Nephron progenitor cell (in vitro differentiated cells): ENCODE measurements at regions not wholly inside any gene's neighbourhood (a gene's known extent, or its start where the extent isn't known, plus 50 kb on each side); places are given as distances from the start of the nearest gene placed in this dataset.

Experiments used
- DNase-seq: peaks from one replicate; pipeline ENCODE4 v3.0.0; 2021
- H3K27ac Mint-ChIP-seq: 2 replicates; pipeline ENCODE4 v1.8.0; 2021; ENCODE audit warnings: mild to moderate bottlenecking, moderate library complexity, mixed read lengths
- H3K27me3 Mint-ChIP-seq: 2 replicates; pipeline ENCODE4 v1.8.0; 2021; ENCODE audit warnings: mild to moderate bottlenecking, low read depth, mixed read lengths; ENCODE audit not compliant: poor library complexity
- H3K36me3 Mint-ChIP-seq: 2 replicates; pipeline ENCODE4 v1.8.0; 2021; ENCODE audit warnings: low read depth, mixed read lengths
- H3K4me1 Mint-ChIP-seq: 2 replicates; pipeline ENCODE4 v1.8.0; 2021; ENCODE audit warnings: mixed read lengths
- H3K4me3 Mint-ChIP-seq: 2 replicates; pipeline ENCODE4 v1.8.0; 2021; ENCODE audit warnings: mild to moderate bottlenecking, moderate library complexity, mixed read lengths
- H3K9me3 Mint-ChIP-seq: 2 replicates; pipeline ENCODE4 v1.8.0; 2021; ENCODE audit warnings: mild to moderate bottlenecking, moderate library complexity, mixed read lengths
- CTCF ChIP-seq: fragments of 200-600 bp; sonication (generic); IDR thresholded peaks from 2 replicates; pipeline ENCODE4 v1.5.0; 2021; ENCODE audit warnings: antibody characterized with exemption

- Mint-ChIP-seq H3K27ac (no peak overlapping the region), H3K4me3 (no peak overlapping the region), H3K9me3 (peaks cover 51% of the 10 kb centered on the region), H3K4me1 (no peaks in the 10 kb centered on the region), H3K36me3 (no peaks in the 10 kb centered on the region), H3K27me3 (no peaks in the 10 kb centered on the region)
- TF ChIP-seq CTCF = no peak
- no peak for DNase-seq
Observed at GRCh38 chr21:23881783-23882182, 1725.5 kb downstream of the MRPL39 start.

GRCh38 chr21:23876925-23877558 lies 1730.2 kb downstream of the MRPL39 start:
- no peaks in the 10 kb centered on the region for H3K36me3 Mint-ChIP-seq
- H3K4me1 Mint-ChIP-seq = no peaks in the 10 kb centered on the region
- H3K4me3 Mint-ChIP-seq = no peak overlapping the region
- TF ChIP-seq CTCF = no peak
- DNase-seq = no peak
- no peaks in the 10 kb centered on the region for H3K27me3 Mint-ChIP-seq
- peaks cover 40% of the 10 kb centered on the region for H3K9me3 Mint-ChIP-seq
- H3K27ac Mint-ChIP-seq = no peak overlapping the region

- Mint-ChIP-seq H3K4me1 (no peaks in the 10 kb centered on the region), H3K4me3 (no peak overlapping the region), H3K36me3 (no peaks in the 10 kb centered on the region), H3K9me3 (peaks cover 41% of the 10 kb centered on the region), H3K27ac (no peak overlapping the region), H3K27me3 (no peaks in the 10 kb centered on the region)
- no peak for DNase-seq
- TF ChIP-seq CTCF = no peak
Observed at GRCh38 chr21:23874271-23874670, 1733.0 kb downstream of the MRPL39 start.

GRCh38 chr21:23861911-23862504 lies 1745.3 kb downstream of the MRPL39 start:
- no peaks in the 10 kb centered on the region for H3K4me1 Mint-ChIP-seq
- no peak overlapping the region for H3K27ac Mint-ChIP-seq
- no peaks in the 10 kb centered on the region for H3K27me3 Mint-ChIP-seq
- peaks cover 36% of the 10 kb centered on the region for H3K9me3 Mint-ChIP-seq
- H3K36me3 Mint-ChIP-seq = no peaks in the 10 kb centered on the region
- DNase-seq = no peak
- H3K4me3 Mint-ChIP-seq = no peak overlapping the region
- no peak for TF ChIP-seq CTCF

- no peak overlapping the region for H3K27ac Mint-ChIP-seq
- no peaks in the 10 kb centered on the region for H3K4me1 Mint-ChIP-seq
- H3K9me3 Mint-ChIP-seq = peaks cover 43% of the 10 kb centered on the region
- no peaks in the 10 kb centered on the region for H3K36me3 Mint-ChIP-seq
- DNase-seq = no peak
- H3K4me3 Mint-ChIP-seq = no peak overlapping the region
- no peak for TF ChIP-seq CTCF
- peaks cover 6% of the 10 kb centered on the region for H3K27me3 Mint-ChIP-seq
Observed at GRCh38 chr21:23858878-23859277, 1748.4 kb downstream of the MRPL39 start.

GRCh38 chr21:23853796-23854379 lies 1753.4 kb downstream of the MRPL39 start:
- Mint-ChIP-seq H3K9me3 (peaks cover 46% of the 10 kb centered on the region), H3K27me3 (peaks cover 6% of the 10 kb centered on the region), H3K36me3 (no peaks in the 10 kb centered on the region), H3K4me1 (no peaks in the 10 kb centered on the region), H3K4me3 (no peak overlapping the region), H3K27ac (no peak overlapping the region)
- DNase-seq = no peak
- TF ChIP-seq CTCF = peak; percentile 44
